Gastrocnemius medialis (tissue), 4 donors: ENCODE measurements at regions not wholly inside any gene's neighbourhood (a gene's known extent, or its start where the extent isn't known, plus 50 kb on each side); places are given as distances from the start of the nearest gene placed in this dataset.

Experiments used
- CTCF ChIP-seq, 5 experiments: fragments of 450-650 bp in 3 of 5; fragments of 200-600 bp in 2 of 5; sonication (generic) in 2 of 5; IDR thresholded peaks in 4 of 5; conservative IDR thresholded peaks in 1 of 5; 1 replicate in 4 of 5; 2 replicates in 1 of 5; pipeline ENCODE4 v1.5.1; 2016 to 2019; ENCODE audit warnings: antibody characterized with exemption in 5 of 5, mild to moderate bottlenecking in 3 of 5, moderate library complexity in 3 of 5
- POLR2A ChIP-seq, 2 donors: fragments of 450-650 bp; IDR thresholded peaks; one replicate each; pipeline ENCODE4 v1.6.1; 2017; ENCODE audit warnings: antibody characterized with exemption in 2 of 2, mild to moderate bottlenecking in 2 of 2, moderate library complexity in 2 of 2

- TF ChIP-seq CTCF (IDR thresholded peaks at IDR 0.05 in 4 of 5, conservative IDR thresholded peaks at IDR 0.05 in 1 of 5) = no peak
- no peak for TF ChIP-seq POLR2A (IDR thresholded peaks at IDR 0.05)
These were observed 80.3 kb upstream of the PIAS1 start for GRCh38 chr15:67973846-67974245.
